A673 (cell line): ENCODE measurements at regions not wholly inside any gene's neighbourhood (a gene's known extent, or its start where the extent isn't known, plus 50 kb on each side); places are given as distances from the start of the nearest gene placed in this dataset.

ENCODE experiments used
- CTCF ChIP-seq: fragments of 300-800, 200-600 bp; sonication (generic); conservative IDR thresholded peaks from 2 replicates; pipeline ENCODE4 v1.5.1; 2017; ENCODE audit warnings: low read depth, mild to moderate bottlenecking, antibody characterized with exemption, low read length, moderate library complexity, mixed read lengths
- EZH2 ChIP-seq: fragments of 200-600 bp; sonication (generic); IDR thresholded peaks from 2 replicates; pipeline ENCODE4 v1.6.1; 2017; ENCODE audit warnings: borderline replicate concordance, low read depth, mild to moderate bottlenecking, mixed read lengths, antibody characterized with exemption, low read length; ENCODE audit not compliant: poor library complexity, severe bottlenecking

GRCh38 chr4:14458463-14458862, 543.8 kb upstream of the CPEB2 start:
- TF ChIP-seq CTCF (no peak), EZH2 (no peak)
